H1 (cell line): ENCODE measurements at regions not wholly inside any gene's neighbourhood (a gene's known extent, or its start where the extent isn't known, plus 50 kb on each side); places are given as distances from the start of the nearest gene placed in this dataset.

Experiments
- CTCF ChIA-PET: fragments of 300-600 bp; sonication (Branson Sonifier 250); formaldehyde crosslinking; loops from one replicate; lab custom pipeline; 2021; ENCODE audit not compliant: partially characterized antibody; lab: Charles Lee
- POLR2A ChIA-PET: fragments of 300-600 bp; sonication (Branson Sonifier 250); formaldehyde crosslinking; loops from one replicate; lab custom pipeline; 2021; ENCODE audit warnings: inconsistent platforms; ENCODE audit not compliant: partially characterized antibody; lab: Charles Lee
- DNase-seq, 2 experiments: peaks; one replicate each; pipeline versions ENCODE4 v3.0.0 to v3.0.0-alpha.2; 2010 to 2022; ENCODE audit warnings: low spot score in 2 of 2, low read depth in 1 of 2, mixed read lengths in 1 of 2
- FAIRE-seq: peaks from 2 replicates; lab custom pipeline; 2011; peaks lifted over from hg19 to GRCh38; lab: Jason Lieb, UNC
- H2AFZ ChIP-seq: 2 replicates; pipeline ENCODE4 v1.8.1; 2012; ENCODE audit warnings: low read length, inconsistent platforms
- H2AK5ac ChIP-seq: 2 replicates; pipeline ENCODE4 v1.6.1; 2013; ENCODE audit warnings: low read depth, low read length
- H2BK120ac ChIP-seq: replicated peaks from 2 replicates; pipeline ENCODE3; 2013; ENCODE audit warnings: low read depth, low read length, inconsistent platforms
- H2BK12ac ChIP-seq: 2 replicates; pipeline ENCODE4 v1.6.1; 2013; ENCODE audit warnings: low read depth, low read length
- H2BK15ac ChIP-seq: 2 replicates; pipeline ENCODE4 v1.6.1; 2013; ENCODE audit warnings: low read length
- H2BK20ac ChIP-seq: 2 replicates; pipeline ENCODE4 v1.6.1; 2013; ENCODE audit warnings: low read length
- H2BK5ac ChIP-seq: 2 replicates; pipeline ENCODE4 v1.6.1; 2013; ENCODE audit warnings: low read depth, low read length
- H3K14ac ChIP-seq: 2 replicates; pipeline ENCODE4 v1.6.1; 2013; ENCODE audit warnings: inconsistent platforms; ENCODE audit not compliant: insufficient read length
- H3K18ac ChIP-seq: 2 replicates; pipeline ENCODE4 v1.6.1; 2013; ENCODE audit warnings: low read length; ENCODE audit errors: extremely low read depth
- H3K23ac ChIP-seq: 2 replicates; pipeline ENCODE4 v1.6.1; 2013; ENCODE audit warnings: inconsistent platforms; ENCODE audit not compliant: insufficient read length
- H3K23me2 ChIP-seq: 2 replicates; pipeline ENCODE4 v1.6.1; 2013; ENCODE audit warnings: low read depth, low read length
- H3K27ac ChIP-seq: 2 replicates; pipeline ENCODE4 v1.6.1; 2011; ENCODE audit warnings: low read depth, low read length, inconsistent platforms
- H3K27me3 ChIP-seq, 4 experiments: replicated peaks in 1 of 4; 1 replicate in 1 of 4; 2 replicates in 3 of 4; pipeline versions ENCODE4 v1.6.1 to v1.8.1; 2011 to 2013; ENCODE audit warnings: low read length in 3 of 4, mild to moderate bottlenecking in 3 of 4, inconsistent platforms in 2 of 4, mixed read lengths in 2 of 4, moderate library complexity in 1 of 4; ENCODE audit not compliant: control insufficient read depth in 3 of 4, insufficient read depth in 3 of 4; ENCODE audit errors: extremely low read depth in 1 of 4
- H3K36me3 ChIP-seq, 4 experiments: 2 replicates each; pipeline versions ENCODE4 v1.6.1 to v1.8.1; 2011 to 2013; ENCODE audit warnings: mild to moderate bottlenecking in 4 of 4, low read length in 3 of 4, moderate library complexity in 2 of 4, control low read depth in 1 of 4, inconsistent platforms in 1 of 4; ENCODE audit not compliant: insufficient read depth in 4 of 4, control insufficient read depth in 2 of 4
- H3K4ac ChIP-seq: replicated peaks from 2 replicates; pipeline ENCODE3; 2013; ENCODE audit warnings: low read length, low read depth, mixed read lengths, inconsistent platforms; ENCODE audit not compliant: insufficient read length
- H3K4me1 ChIP-seq, 4 experiments: replicated peaks in 1 of 4; 1 replicate in 1 of 4; 2 replicates in 3 of 4; pipeline versions ENCODE4 v1.6.1 to v1.8.1; 2011 to 2013; ENCODE audit warnings: low read length in 3 of 4, inconsistent platforms in 2 of 4, mixed read lengths in 1 of 4; ENCODE audit not compliant: insufficient read depth in 4 of 4, control insufficient read depth in 3 of 4
- H3K4me2 ChIP-seq, 2 experiments: 2 replicates each; pipeline versions ENCODE4 v1.6.1 to v1.8.1; 2011 to 2013; ENCODE audit warnings: low read depth in 2 of 2, low read length in 2 of 2, control low read depth in 1 of 2, inconsistent platforms in 1 of 2, mild to moderate bottlenecking in 1 of 2; ENCODE audit not compliant: insufficient read depth in 1 of 2
- H3K4me3 ChIP-seq, 4 experiments: fragments of 200-600, 300-600 bp in 1 of 4; sonication (generic), shearing (Covaris generic), sonication (Bioruptor Twin) in 1 of 4; 2 replicates each; pipeline versions ENCODE4 v1.5.1 to v1.8.1; 2011 to 2016; ENCODE audit warnings: low read length in 4 of 4, low read depth in 3 of 4, control low read depth in 2 of 4, inconsistent platforms in 2 of 4, mild to moderate bottlenecking in 2 of 4, mixed read lengths in 1 of 4, moderate library complexity in 1 of 4; ENCODE audit not compliant: insufficient read depth in 2 of 4; ENCODE audit errors: extremely low read depth in 1 of 4
- H3K56ac ChIP-seq: replicated peaks from 2 replicates; pipeline ENCODE3; 2013; ENCODE audit warnings: low read depth, mild to moderate bottlenecking, mixed read lengths, low read length, inconsistent platforms; ENCODE audit not compliant: insufficient read length
- H3K79me1 ChIP-seq: 2 replicates; pipeline ENCODE4 v1.6.1; 2013; ENCODE audit warnings: low read depth, low read length, control low read depth
- H3K79me2 ChIP-seq, 2 experiments: 2 replicates each; pipeline versions ENCODE4 v1.6.1 to v1.8.1; 2012 to 2013; ENCODE audit warnings: low read length in 2 of 2, mild to moderate bottlenecking in 2 of 2, inconsistent platforms in 1 of 2; ENCODE audit not compliant: insufficient read depth in 2 of 2, control insufficient read depth in 1 of 2
- H3K9ac ChIP-seq, 4 experiments: replicated peaks in 1 of 4; 1 replicate in 1 of 4; 2 replicates in 3 of 4; pipeline versions ENCODE4 v1.6.1 to v1.8.1; 2011 to 2013; ENCODE audit warnings: low read depth in 3 of 4, low read length in 3 of 4, control low read depth in 2 of 4, mild to moderate bottlenecking in 2 of 4, moderate library complexity in 2 of 4, inconsistent platforms in 1 of 4; ENCODE audit errors: extremely low read depth in 1 of 4
- H3K9me3 ChIP-seq, 2 experiments: 2 replicates each; pipeline versions ENCODE4 v1.6.1 to v1.8.1; 2012 to 2013; ENCODE audit warnings: mild to moderate bottlenecking in 2 of 2, moderate library complexity in 2 of 2, control low read depth in 1 of 2, inconsistent platforms in 1 of 2, low read depth in 1 of 2, low read length in 1 of 2, mixed read lengths in 1 of 2; ENCODE audit not compliant: insufficient read depth in 2 of 2
- H4K20me1 ChIP-seq, 2 experiments: replicated peaks in 1 of 2; 2 replicates each; pipeline versions ENCODE3 to v1.8.1; 2011 to 2013; ENCODE audit warnings: inconsistent platforms in 2 of 2, low read length in 2 of 2, mild to moderate bottlenecking in 1 of 2; ENCODE audit not compliant: insufficient read depth in 2 of 2, control insufficient read depth in 1 of 2
- H4K5ac ChIP-seq: 2 replicates; pipeline ENCODE4 v1.6.1; 2013; ENCODE audit warnings: low read length, low read depth, mixed read lengths, inconsistent platforms; ENCODE audit not compliant: insufficient read length
- H4K8ac ChIP-seq: 2 replicates; pipeline ENCODE4 v1.8.0; 2013; ENCODE audit warnings: mild to moderate bottlenecking, moderate library complexity, low read length, inconsistent platforms; ENCODE audit not compliant: insufficient read depth; ENCODE audit errors: extremely low read depth
- H4K91ac ChIP-seq: replicated peaks from 2 replicates; pipeline ENCODE3; 2013; ENCODE audit warnings: low read length, mixed read lengths, inconsistent platforms; ENCODE audit not compliant: insufficient read length
- ASH2L ChIP-seq: fragments of 200-600, 300-600 bp; sonication (generic); IDR thresholded peaks from one replicate; pipeline ENCODE4 v1.7.1; 2017; ENCODE audit warnings: low read length
- ATF2 ChIP-seq: IDR thresholded peaks from 2 replicates; pipeline ENCODE4 v1.6.1; 2012; ENCODE audit warnings: low read length, inconsistent platforms
- JUN ChIP-seq: IDR thresholded peaks from 2 replicates; pipeline ENCODE4 v1.6.1; 2011; ENCODE audit warnings: low read depth, mild to moderate bottlenecking, improper control_type of control experiment, low read length
- MAFK ChIP-seq: IDR thresholded peaks from 2 replicates; pipeline ENCODE4 v1.6.1; 2012; ENCODE audit warnings: low read depth, mild to moderate bottlenecking, improper control_type of control experiment, low read length
- RBBP5 ChIP-seq: IDR thresholded peaks from 2 replicates; pipeline ENCODE4 v1.7.1; 2012; ENCODE audit warnings: low read depth, mild to moderate bottlenecking, inconsistent platforms, low read length, moderate library complexity, borderline replicate concordance
- RFX5 ChIP-seq: IDR thresholded peaks from 2 replicates; pipeline ENCODE4 v1.6.1; 2011; ENCODE audit warnings: low read depth, low read length, improper control_type of control experiment, borderline replicate concordance
- SIN3A ChIP-seq, 2 experiments: IDR thresholded peaks in 1 of 2; conservative IDR thresholded peaks in 1 of 2; 2 replicates each; pipeline ENCODE4 v1.6.1; 2011 to 2012; ENCODE audit warnings: low read length in 2 of 2, improper control_type of control experiment in 1 of 2, low read depth in 1 of 2, mild to moderate bottlenecking in 1 of 2
- SRF ChIP-seq: IDR thresholded peaks from 2 replicates; pipeline ENCODE4 v1.6.1; 2011; ENCODE audit warnings: mild to moderate bottlenecking, low read depth, low read length, moderate library complexity
- TEAD4 ChIP-seq: IDR thresholded peaks from 2 replicates; pipeline ENCODE4 v1.6.1; 2012; ENCODE audit warnings: low read depth, low read length, inconsistent platforms, mixed read lengths
- WGBS, 2 experiments: shearing (Covaris generic) in 1 of 2; methylation state at CpG; one replicate each; pipeline versions ENCODE4 v1.1.6 to v1.1.7; 2013 to 2015; ENCODE audit warnings: low lambda C conversion rate in 2 of 2, mixed read lengths in 2 of 2, inconsistent platforms in 1 of 2, low coverage in 1 of 2, missing lambda C conversion rate in 1 of 2; ENCODE audit not compliant: insufficient replicate concordance in 2 of 2, insufficient coverage in 1 of 2, insufficient read length in 1 of 2; ENCODE audit errors: extremely low coverage in 1 of 2, missing lambda C conversion rate in 1 of 2; 5-methylcytosine and 5-hydroxymethylcytosine counted together

DNA sequence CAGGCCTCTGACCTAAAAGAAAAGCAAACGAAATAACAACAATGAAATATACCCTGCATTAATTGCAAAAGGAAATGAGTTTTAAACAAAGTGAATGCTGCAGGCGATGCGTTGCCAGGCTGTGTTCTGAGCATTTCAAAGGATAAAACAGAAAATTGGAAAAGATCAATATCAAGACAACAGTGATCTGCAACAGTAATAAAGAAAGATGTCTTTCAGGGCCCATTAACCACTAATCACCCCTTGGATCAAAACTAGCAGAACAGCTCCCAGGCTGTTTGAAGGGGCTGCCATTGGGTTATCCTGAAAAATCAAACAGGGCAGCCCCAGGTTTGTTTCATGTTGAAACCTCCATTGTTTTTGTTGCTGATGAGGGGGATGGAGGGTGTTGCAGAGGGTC, 219.2 kb downstream of the FGFR2 start:
- no peak overlapping the region; a peak in 1 of 7 replicates for H3K9ac ChIP-seq
- H2BK15ac ChIP-seq: no peak overlapping the region
- H2AFZ ChIP-seq: no peak overlapping the region
- FAIRE-seq: no peak
- H3K27me3 ChIP-seq: peaks cover 0 to 1% (median 0%) of the 10 kb centered on the region in 4 experiments; a peak in 1 of 7 replicates
- no peak overlapping the region for H3K27ac ChIP-seq
- H2BK5ac ChIP-seq: no peak overlapping the region
- no peak overlapping the region for H3K4me3 ChIP-seq
- H4K5ac ChIP-seq: no peak overlapping the region
- no peak overlapping the region for H4K91ac ChIP-seq
- no peaks in the 10 kb centered on the region for H4K20me1 ChIP-seq
- no peak overlapping the region for H3K23ac ChIP-seq
- no peak for DNase-seq
- ChIA-PET CTCF (interaction anchor here (0.6 to 1.5 kb wide), 3 partner anchors 13 to 318 kb away, joined by 3 to 4 read pairs (median 3); no protein-coding TSS in a partner anchor), POLR2A (no interaction called here)
- no peaks in the 10 kb centered on the region for H3K23me2 ChIP-seq
- 86% methylated on average over 3 of the region's 3 CpGs; no CpG with 5 or more reads in 1 of the 2 experiments for WGBS, 2 experiments
- H3K9me3 ChIP-seq: peaks cover 8 to 10% of the 10 kb centered on the region in 2 experiments; a peak in 2 of 4 replicates
- H4K8ac ChIP-seq: no peak overlapping the region
- H2BK12ac ChIP-seq: no peak overlapping the region
- no peaks in the 10 kb centered on the region for H3K79me1 ChIP-seq
- no peak overlapping the region for H2AK5ac ChIP-seq
- no peaks in the 10 kb centered on the region; a peak in 1 of 8 replicates for H3K36me3 ChIP-seq
- H3K4ac ChIP-seq: no peak overlapping the region
- no peak overlapping the region for H2BK20ac ChIP-seq
- no peak for TF ChIP-seq ATF2
- TF ChIP-seq JUN: no peak
- no peak for TF ChIP-seq RBBP5
- no peak for TF ChIP-seq RFX5
- no peak for TF ChIP-seq MAFK
- no peak for TF ChIP-seq SRF
- TF ChIP-seq ASH2L: no peak
- no peak for TF ChIP-seq TEAD4
- TF ChIP-seq SIN3A (conservative IDR thresholded peaks at IDR 0.05 in 1 of 2, IDR thresholded peaks at IDR 0.05 in 1 of 2; ENCODE audit: low read depth in 1 of 2, low read length in 2 of 2): no peak
- H3K4me1 ChIP-seq: no peaks in the 10 kb centered on the region; a peak in 2 of 7 replicates
- H3K56ac ChIP-seq: no peak overlapping the region
- H3K14ac ChIP-seq: no peak overlapping the region
- no peak overlapping the region for H2BK120ac ChIP-seq
- H3K4me2 ChIP-seq: no peak overlapping the region
- H3K18ac ChIP-seq: no peak overlapping the region
- H3K79me2 ChIP-seq: no peaks in the 10 kb centered on the region
